IMR-90 (cell line): ENCODE measurements at regions not wholly inside any gene's neighbourhood (a gene's known extent, or its start where the extent isn't known, plus 50 kb on each side); places are given as distances from the start of the nearest gene placed in this dataset.

ENCODE experiments used
- ATAC-seq: fragments of 200-7000 bp; cut with Tn5 transposase; 2 replicates; pipeline ENCODE4 v1.9.1; 2020; ENCODE audit warnings: low read depth, mild to moderate bottlenecking, moderate library complexity
- BruUV-seq: library from RNA; stranded (reverse); fragments of 400-500 nt; replicated peaks from 2 replicates; lab custom pipeline; 2021; lab: Mats Ljungman, UMichigan
- CTCF ChIA-PET: fragments of 300-600 bp; formaldehyde crosslinking; extraction: SDS; loops from one replicate; lab custom pipeline; 2021; ENCODE audit warnings: antibody characterized with exemption; lab: Yijun Ruan, JAX
- POLR2A ChIA-PET: fragments of 300-600 bp; sonication (Branson Sonifier 250); formaldehyde crosslinking; loops from one replicate; lab custom pipeline; 2022; ENCODE audit warnings: antibody characterized with exemption; ENCODE audit not compliant: unreplicated experiment; lab: Charles Lee
- DNase-seq: peaks from one replicate; pipeline ENCODE4 v3.0.0; 2013
- H2AFZ ChIP-seq: replicated peaks from 2 replicates; pipeline ENCODE3; 2013; ENCODE audit warnings: low read length, mild to moderate bottlenecking; ENCODE audit not compliant: poor library complexity
- H2AK5ac ChIP-seq: 2 replicates; pipeline ENCODE4 v1.6.1; 2013; ENCODE audit warnings: low read depth, low read length, inconsistent platforms
- H2AK9ac ChIP-seq: replicated peaks from 2 replicates; pipeline ENCODE3; 2013; ENCODE audit warnings: mild to moderate bottlenecking, low read depth, low read length, moderate library complexity; ENCODE audit not compliant: poor library complexity
- H2BK120ac ChIP-seq: 2 replicates; pipeline ENCODE4 v1.6.1; 2013; ENCODE audit warnings: low read depth, low read length, inconsistent platforms
- H2BK15ac ChIP-seq: 3 replicates; pipeline ENCODE4 v1.6.1; 2013; ENCODE audit warnings: low read depth, low read length, inconsistent platforms
- H2BK20ac ChIP-seq: 2 replicates; pipeline ENCODE4 v1.6.1; 2013; ENCODE audit warnings: low read depth, mild to moderate bottlenecking, inconsistent platforms, low read length, moderate library complexity
- H2BK5ac ChIP-seq: 2 replicates; pipeline ENCODE4 v1.6.1; 2013; ENCODE audit warnings: mild to moderate bottlenecking, low read depth, low read length, inconsistent platforms; ENCODE audit not compliant: poor library complexity, severe bottlenecking
- H3K14ac ChIP-seq: replicated peaks from 2 replicates; pipeline ENCODE4 v1.6.1; 2013; ENCODE audit warnings: low read depth, low read length, inconsistent platforms
- H3K18ac ChIP-seq: 2 replicates; pipeline ENCODE4 v1.6.1; 2013; ENCODE audit warnings: low read depth, low read length, control low read depth
- H3K23ac ChIP-seq: 2 replicates; pipeline ENCODE4 v1.6.1; 2013; ENCODE audit warnings: low read depth, low read length, inconsistent platforms
- H3K27ac ChIP-seq: 2 replicates; pipeline ENCODE4 v1.5.1; 2013; ENCODE audit warnings: mild to moderate bottlenecking, control low read depth, low read length; ENCODE audit not compliant: insufficient read depth
- H3K27me3 ChIP-seq: 2 replicates; pipeline ENCODE4 v1.6.1; 2013; ENCODE audit warnings: low read length; ENCODE audit not compliant: control insufficient read depth, insufficient read depth
- H3K36me3 ChIP-seq: 2 replicates; pipeline ENCODE4 v1.6.1; 2013; ENCODE audit warnings: low read length, mixed read lengths; ENCODE audit not compliant: control insufficient read depth, insufficient read depth
- H3K4ac ChIP-seq: 2 replicates; pipeline ENCODE4 v1.6.1; 2013; ENCODE audit warnings: low read depth, low read length, inconsistent platforms
- H3K4me1 ChIP-seq: 2 replicates; pipeline ENCODE4 v1.6.1; 2013; ENCODE audit warnings: low read length, mixed read lengths; ENCODE audit not compliant: control insufficient read depth, insufficient read depth
- H3K4me2 ChIP-seq: 2 replicates; pipeline ENCODE4 v1.6.1; 2013; ENCODE audit warnings: low read depth, mild to moderate bottlenecking, control low read depth, low read length, moderate library complexity
- H3K4me3 ChIP-seq: 2 replicates; pipeline ENCODE4 v1.5.1; 2013; ENCODE audit warnings: low read depth, mild to moderate bottlenecking, control low read depth, low read length, moderate library complexity; ENCODE audit not compliant: insufficient read depth
- H3K56ac ChIP-seq: 2 replicates; pipeline ENCODE4 v1.6.1; 2013; ENCODE audit warnings: low read length, inconsistent platforms; ENCODE audit not compliant: insufficient read depth; ENCODE audit errors: extremely low read depth
- H3K79me1 ChIP-seq, 2 experiments: 2 replicates each; pipeline ENCODE4 v1.6.1; 2013; ENCODE audit warnings: low read length in 2 of 2, inconsistent platforms in 1 of 2, low read depth in 1 of 2
- H3K9ac ChIP-seq: 2 replicates; pipeline ENCODE4 v1.6.1; 2013; ENCODE audit warnings: low read depth, low read length, control low read depth
- H3K9me1 ChIP-seq: 2 replicates; pipeline ENCODE4 v1.6.1; 2013; ENCODE audit warnings: low read length, inconsistent platforms; ENCODE audit not compliant: insufficient read depth
- H3K9me3 ChIP-seq: 2 replicates; pipeline ENCODE4 v1.6.1; 2013; ENCODE audit warnings: low read length; ENCODE audit not compliant: control insufficient read depth, insufficient read depth
- H4K20me1 ChIP-seq: 2 replicates; pipeline ENCODE4 v1.6.1; 2013; ENCODE audit warnings: low read length, inconsistent platforms; ENCODE audit not compliant: insufficient read depth
- H4K5ac ChIP-seq: 2 replicates; pipeline ENCODE4 v1.6.1; 2013; ENCODE audit warnings: mild to moderate bottlenecking, low read depth, low read length, control low read depth
- H4K8ac ChIP-seq, 2 experiments: 2 replicates each; pipeline ENCODE4 v1.6.1; 2013; ENCODE audit warnings: low read depth in 2 of 2, low read length in 2 of 2, control low read depth in 1 of 2, inconsistent platforms in 1 of 2
- H4K91ac ChIP-seq: 2 replicates; pipeline ENCODE4 v1.6.1; 2013; ENCODE audit warnings: low read depth, low read length, inconsistent platforms; ENCODE audit not compliant: insufficient read depth
- BHLHE40 ChIP-seq: fragments of 150-350 bp; IDR thresholded peaks from 2 replicates; pipeline ENCODE4 v1.6.1; 2016; ENCODE audit warnings: mild to moderate bottlenecking, low read depth, low read length
- CHD1 ChIP-seq: IDR thresholded peaks from 2 replicates; pipeline ENCODE4 v1.6.1; 2012; ENCODE audit warnings: low read depth, low read length, improper control_type of control experiment
- MAFK ChIP-seq: IDR thresholded peaks from 2 replicates; pipeline ENCODE4 v1.6.1; 2012; ENCODE audit warnings: low read depth, low read length, improper control_type of control experiment
- MAZ ChIP-seq: IDR thresholded peaks from 2 replicates; pipeline ENCODE4 v1.6.1; 2012; ENCODE audit warnings: low read depth, mild to moderate bottlenecking, low read length, improper control_type of control experiment, moderate library complexity, borderline replicate concordance
- POLR2A ChIP-seq: IDR thresholded peaks from 2 replicates; pipeline ENCODE4 v1.6.1; 2012; ENCODE audit warnings: mild to moderate bottlenecking, low read depth, low read length
- RCOR1 ChIP-seq: IDR thresholded peaks from 2 replicates; pipeline ENCODE4 v1.6.1; 2012; ENCODE audit warnings: mild to moderate bottlenecking, low read length, improper control_type of control experiment; ENCODE audit not compliant: insufficient replicate concordance
- SMC3 ChIP-seq: fragments of 150-350 bp; IDR thresholded peaks from 2 replicates; pipeline ENCODE4 v1.6.1; 2016; ENCODE audit warnings: low read depth, mild to moderate bottlenecking, antibody characterized with exemption, low read length, moderate library complexity
- WGBS, 2 experiments: methylation state at CpG; one replicate each; pipeline versions ENCODE4 v1.1.5 to v1.1.7; 2013; ENCODE audit warnings: missing lambda C conversion rate in 2 of 2; ENCODE audit not compliant: insufficient read length in 1 of 2; ENCODE audit errors: extremely low coverage in 2 of 2; 5-methylcytosine and 5-hydroxymethylcytosine counted together
- dilution Hi-C: fragments of 300-500 bp; cut with HindIII; formaldehyde crosslinking; loops from one replicate; pipeline ENCODE4 v1.14.3; 2018; ENCODE audit warnings: low sequenced_read_pairs; ENCODE audit not compliant: unreplicated experiment
- in situ Hi-C: fragments of 300-500 bp; cut with MboI; formaldehyde crosslinking; loops from 3 replicates; pipeline ENCODE4 v1.14.3; 2019; ENCODE audit warnings: low sequenced_read_pairs, inconsistent platforms, mixed read lengths
- intact Hi-C: fragments of 100-400 bp; cut with micrococcal nuclease; formaldehyde crosslinking; loops from 2 replicates; pipeline ENCODE4 v1.10.0; 2022
- TF ChIP-seq, protein P1 (sequence below): fragments of 150-350 bp; IDR thresholded peaks from 2 replicates; pipeline ENCODE4 v1.6.1; 2017; ENCODE audit warnings: mild to moderate bottlenecking, antibody characterized with exemption, low read length, low read depth
- TF ChIP-seq, protein P2 (sequence below): fragments of 150-350 bp; IDR thresholded peaks from 2 replicates; pipeline ENCODE4 v1.6.1; 2016; ENCODE audit warnings: low read depth, mild to moderate bottlenecking, low read length, moderate library complexity, borderline replicate concordance

GRCh38 chr14:53599221-53599945 lies 357.2 kb downstream of the BMP4 start:
- Histone ChIP-seq H4K91ac (no peak overlapping the region), H3K36me3 (no peaks in the 10 kb centered on the region), H3K4ac (no peak overlapping the region), H3K56ac (no peak overlapping the region), H3K9ac (no peak overlapping the region), H3K4me2 (0 out of 2 replicates have a peak overlapping the region, but pooled peaks have one; percentile 33), H2BK20ac (no peak overlapping the region), H3K9me1 (no peaks in the 10 kb centered on the region), H4K8ac (no peak overlapping the region), H2BK120ac (no peak overlapping the region), H2BK5ac (no peak overlapping the region), H2AK5ac (no peak overlapping the region), H3K23ac (no peak overlapping the region), H3K9me3 (no peaks in the 10 kb centered on the region), H2AK9ac (no peak overlapping the region), H3K18ac (no peak overlapping the region; the same call in 1 of the 2 replicates), H3K79me1 (no peaks in the 10 kb centered on the region), H4K5ac (no peak overlapping the region), H2AFZ (no peak overlapping the region), H3K27ac (peak overlapping the region; percentile 40; the same call in 1 of the 2 replicates), H3K27me3 (peaks cover 1% of the 10 kb centered on the region; the same call in 1 of the 2 replicates), H2BK15ac (no peak overlapping the region), H3K4me1 (peaks cover 5% of the 10 kb centered on the region; the same call in 1 of the 2 replicates), H4K20me1 (no peaks in the 10 kb centered on the region), H3K14ac (0 out of 2 replicates have a peak overlapping the region, but pooled peaks have one; percentile 12), H3K4me3 (no peak overlapping the region)
- DNase-seq (peak; percentile 12), ATAC-seq (peak; percentile 63)
- dilution Hi-C loops (no loop called here), in situ Hi-C loops (no loop called here), intact Hi-C loops (no loop called here)
- ChIA-PET POLR2A (no interaction called here), CTCF (interaction anchor here (1.5 kb wide), 1 partner anchor 730 kb away, joined by 3 read pairs; no protein-coding TSS in a partner anchor)
- 85% methylated on average over 3 of the region's 6 CpGs; no CpG with 5 or more reads in 1 of the 2 experiments for WGBS, 2 experiments
- TF ChIP-seq, protein P1, sequence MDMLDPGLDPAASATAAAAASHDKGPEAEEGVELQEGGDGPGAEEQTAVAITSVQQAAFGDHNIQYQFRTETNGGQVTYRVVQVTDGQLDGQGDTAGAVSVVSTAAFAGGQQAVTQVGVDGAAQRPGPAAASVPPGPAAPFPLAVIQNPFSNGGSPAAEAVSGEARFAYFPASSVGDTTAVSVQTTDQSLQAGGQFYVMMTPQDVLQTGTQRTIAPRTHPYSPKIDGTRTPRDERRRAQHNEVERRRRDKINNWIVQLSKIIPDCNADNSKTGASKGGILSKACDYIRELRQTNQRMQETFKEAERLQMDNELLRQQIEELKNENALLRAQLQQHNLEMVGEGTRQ = no peak
- TF ChIP-seq BHLHE40 (no peak), CHD1 (no peak), MAZ (no peak), RCOR1 (no peak), SMC3 (no peak), POLR2A (no peak), MAFK (no peak)
- TF ChIP-seq, protein P2, sequence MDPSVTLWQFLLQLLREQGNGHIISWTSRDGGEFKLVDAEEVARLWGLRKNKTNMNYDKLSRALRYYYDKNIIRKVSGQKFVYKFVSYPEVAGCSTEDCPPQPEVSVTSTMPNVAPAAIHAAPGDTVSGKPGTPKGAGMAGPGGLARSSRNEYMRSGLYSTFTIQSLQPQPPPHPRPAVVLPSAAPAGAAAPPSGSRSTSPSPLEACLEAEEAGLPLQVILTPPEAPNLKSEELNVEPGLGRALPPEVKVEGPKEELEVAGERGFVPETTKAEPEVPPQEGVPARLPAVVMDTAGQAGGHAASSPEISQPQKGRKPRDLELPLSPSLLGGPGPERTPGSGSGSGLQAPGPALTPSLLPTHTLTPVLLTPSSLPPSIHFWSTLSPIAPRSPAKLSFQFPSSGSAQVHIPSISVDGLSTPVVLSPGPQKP = no peak
- BruUV-seq = no TSS peak
